ENCODE measurements at regions not wholly inside any gene's neighbourhood (a gene's known extent, or its start where the extent isn't known, plus 50 kb on each side); places are given as distances from the start of the nearest gene placed in this dataset.

DNA sequence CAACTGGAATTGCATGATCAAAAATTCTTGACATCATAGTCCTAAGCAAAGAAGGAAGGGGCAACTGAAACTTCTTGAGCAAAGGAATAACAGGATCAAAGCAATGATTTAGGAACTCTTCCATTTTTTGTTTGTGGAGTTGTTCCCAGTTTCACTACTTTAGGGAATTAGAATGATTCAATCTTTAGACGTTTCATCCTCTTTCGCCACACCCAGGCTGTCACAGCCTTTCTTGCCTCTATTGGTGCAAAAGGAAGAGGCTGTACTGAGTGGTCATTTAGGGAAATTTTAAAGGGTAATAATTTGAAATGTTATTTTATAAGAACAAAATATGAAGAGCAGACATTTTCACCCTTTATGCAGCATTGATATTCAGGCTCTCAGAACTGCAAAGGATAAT lies 1026.0 kb upstream of the ARRDC3 start:
- no peak for TF ChIP-seq POLR2A (IDR thresholded peaks at IDR 0.05)
- TF ChIP-seq, protein P1, sequence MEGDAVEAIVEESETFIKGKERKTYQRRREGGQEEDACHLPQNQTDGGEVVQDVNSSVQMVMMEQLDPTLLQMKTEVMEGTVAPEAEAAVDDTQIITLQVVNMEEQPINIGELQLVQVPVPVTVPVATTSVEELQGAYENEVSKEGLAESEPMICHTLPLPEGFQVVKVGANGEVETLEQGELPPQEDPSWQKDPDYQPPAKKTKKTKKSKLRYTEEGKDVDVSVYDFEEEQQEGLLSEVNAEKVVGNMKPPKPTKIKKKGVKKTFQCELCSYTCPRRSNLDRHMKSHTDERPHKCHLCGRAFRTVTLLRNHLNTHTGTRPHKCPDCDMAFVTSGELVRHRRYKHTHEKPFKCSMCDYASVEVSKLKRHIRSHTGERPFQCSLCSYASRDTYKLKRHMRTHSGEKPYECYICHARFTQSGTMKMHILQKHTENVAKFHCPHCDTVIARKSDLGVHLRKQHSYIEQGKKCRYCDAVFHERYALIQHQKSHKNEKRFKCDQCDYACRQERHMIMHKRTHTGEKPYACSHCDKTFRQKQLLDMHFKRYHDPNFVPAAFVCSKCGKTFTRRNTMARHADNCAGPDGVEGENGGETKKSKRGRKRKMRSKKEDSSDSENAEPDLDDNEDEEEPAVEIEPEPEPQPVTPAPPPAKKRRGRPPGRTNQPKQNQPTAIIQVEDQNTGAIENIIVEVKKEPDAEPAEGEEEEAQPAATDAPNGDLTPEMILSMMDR (IDR thresholded peaks at IDR 0.05) = no peak
